Pons (tissue), 1 donor: ENCODE measurements at regions not wholly inside any gene's neighbourhood (a gene's known extent, or its start where the extent isn't known, plus 50 kb on each side); places are given as distances from the start of the nearest gene placed in this dataset.

Experiments used
- DNase-seq: peaks from one replicate; pipeline ENCODE4 v3.0.0-alpha.2; 2016; ENCODE audit warnings: low spot score

DNA sequence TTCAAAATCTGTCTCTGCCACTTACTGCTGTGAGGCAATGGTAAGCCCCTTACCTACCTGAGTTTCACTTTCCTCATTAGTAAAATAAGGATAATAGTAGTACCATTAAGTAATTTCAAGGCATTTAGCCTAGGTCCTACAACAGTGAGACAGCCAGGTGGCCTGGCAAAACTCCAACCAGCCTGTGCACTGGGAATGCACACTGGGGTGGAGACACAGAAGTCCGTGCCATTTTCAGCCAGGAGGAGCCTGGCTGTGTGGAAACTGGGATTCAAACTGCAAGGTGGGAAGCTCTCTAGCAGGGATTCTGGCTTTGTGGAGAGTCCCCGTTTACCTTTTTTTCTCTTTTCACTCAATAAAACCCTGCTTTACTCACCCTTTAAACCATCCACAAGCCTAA lies 630.4 kb downstream of the PRELID2 start:
- DNase-seq: no peak

DNA sequence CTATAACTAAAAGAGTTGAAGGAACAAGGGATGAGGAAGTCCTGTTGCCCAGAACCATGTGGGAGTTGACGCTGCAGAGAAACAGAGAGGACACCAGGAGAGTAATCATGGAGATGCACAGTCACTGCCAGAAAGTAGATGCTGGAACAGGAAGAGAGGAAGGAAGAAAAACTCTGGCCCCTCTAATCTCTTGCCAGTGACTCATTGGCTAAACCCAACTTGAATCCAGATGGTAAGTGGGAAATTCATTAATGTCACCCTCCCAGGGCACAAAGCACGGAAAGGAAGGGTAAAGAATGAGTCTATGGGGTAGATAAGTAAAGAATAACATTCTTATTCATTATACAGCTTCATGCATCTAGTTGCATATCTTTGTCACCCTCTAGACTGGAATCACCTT lies 631.9 kb downstream of the PRELID2 start:
- no peak for DNase-seq

DNA sequence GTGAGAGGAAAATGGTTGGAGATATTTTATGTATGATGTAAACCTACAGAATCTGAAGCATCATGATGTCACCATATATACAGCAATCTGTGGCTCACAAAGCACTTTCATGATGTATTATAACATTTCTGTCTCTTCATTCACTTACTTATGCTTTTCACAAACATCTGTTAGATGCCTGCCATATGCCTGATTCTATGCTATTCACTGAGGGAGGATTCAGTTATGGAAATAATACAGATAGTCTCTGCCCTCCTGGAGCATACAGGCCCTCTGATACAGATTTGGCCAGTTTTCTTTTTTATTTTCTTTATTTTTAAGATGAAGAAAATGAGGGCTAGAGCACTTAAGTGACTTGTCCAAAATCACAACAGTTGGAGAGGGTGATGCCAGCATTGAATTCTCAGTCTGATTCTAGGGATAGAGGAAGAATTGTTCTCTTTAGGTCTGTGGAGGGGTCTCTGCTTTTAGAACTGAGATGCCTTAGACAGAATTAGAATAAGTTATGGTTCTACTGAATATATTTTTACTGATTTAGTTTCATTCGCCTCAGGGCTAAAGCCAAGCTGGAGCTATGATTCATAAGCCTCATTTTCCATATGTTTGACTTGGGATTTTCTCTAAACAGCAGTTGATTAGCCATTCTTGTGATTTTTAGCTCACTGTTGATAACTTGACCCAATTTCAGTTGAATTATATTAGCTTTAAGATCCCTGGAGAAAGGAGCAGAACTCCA lies 636.4 kb downstream of the PRELID2 start:
- no peak for DNase-seq

DNA sequence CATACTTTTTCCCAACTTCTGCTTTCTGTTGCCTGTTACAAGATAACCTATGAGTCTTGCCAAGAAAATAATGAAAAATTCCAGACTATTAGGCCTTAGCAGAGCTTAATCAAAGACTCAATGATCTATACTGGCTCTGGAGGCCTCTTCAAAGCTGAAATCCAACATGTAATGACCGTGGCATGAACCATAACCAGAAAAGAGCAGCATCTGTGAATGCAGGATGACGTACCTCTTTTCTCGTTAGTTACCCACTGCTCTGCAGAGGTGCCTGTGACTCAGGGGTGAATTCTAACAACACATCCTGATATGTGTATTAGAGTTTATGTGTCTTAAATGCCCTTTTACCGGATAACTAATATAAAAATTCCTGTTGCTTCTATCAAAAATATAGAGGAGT lies 645.4 kb downstream of the PRELID2 start:
- DNase-seq: no peak

DNA sequence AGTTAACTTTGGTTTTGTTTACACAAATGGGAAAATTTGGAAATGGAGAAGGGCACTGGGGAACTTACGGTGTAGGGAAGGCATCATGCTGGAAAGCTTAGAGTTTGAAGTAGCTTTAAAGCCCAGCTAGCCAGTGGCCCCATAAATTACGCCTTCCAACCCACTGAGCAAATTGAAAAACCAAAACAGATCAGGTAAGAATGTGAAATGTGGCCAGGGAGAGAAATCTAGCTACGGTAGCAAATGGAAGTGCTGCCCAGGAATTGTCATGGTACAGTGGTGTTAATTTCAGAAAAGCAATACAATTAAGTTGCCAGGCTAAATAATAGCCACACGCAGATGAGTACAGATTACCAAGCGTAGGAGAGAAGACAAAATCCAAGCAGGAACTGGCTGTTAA lies 654.8 kb downstream of the PRELID2 start:
- DNase-seq: no peak

DNA sequence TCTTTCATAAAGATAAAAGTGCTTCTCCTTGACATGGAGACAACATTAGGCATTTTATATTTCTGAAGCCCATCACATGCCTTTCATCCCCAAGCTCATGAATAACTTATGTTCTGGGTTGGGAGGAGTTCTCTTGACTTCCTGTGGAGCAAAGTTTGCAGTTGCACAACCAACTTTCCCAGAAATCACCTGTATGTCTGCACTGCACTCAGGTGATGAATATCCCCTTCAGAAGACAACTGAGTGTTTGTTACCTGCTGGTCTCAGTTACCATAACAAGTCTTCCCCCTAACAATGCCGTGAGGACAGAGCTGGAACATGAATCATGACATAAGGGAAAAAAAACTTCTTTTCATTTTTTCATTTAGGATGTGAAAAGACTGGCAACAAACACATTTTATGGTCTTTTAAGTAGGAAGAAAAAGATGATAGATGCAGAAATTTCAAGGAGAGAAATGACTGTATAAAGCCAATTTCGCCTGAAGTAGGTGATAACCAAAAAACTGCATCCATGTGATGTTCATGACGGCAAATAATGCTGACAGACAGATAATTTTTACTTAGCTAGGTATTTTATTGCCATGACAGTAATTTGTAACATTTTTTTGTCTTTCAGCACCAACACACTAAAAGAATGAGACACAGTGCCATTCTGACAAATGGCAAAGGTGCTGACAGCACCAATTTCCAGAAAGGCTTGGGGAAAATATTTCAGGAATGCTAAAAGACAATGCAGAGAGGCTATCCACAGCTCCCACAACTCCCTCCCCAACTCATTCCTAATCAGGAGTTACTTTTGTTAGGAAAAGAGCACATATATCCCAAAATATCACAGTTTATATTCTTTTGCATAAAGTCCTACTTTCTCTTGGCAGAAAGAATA lies 656.3 kb downstream of the PRELID2 start:
- DNase-seq: no peak

DNA sequence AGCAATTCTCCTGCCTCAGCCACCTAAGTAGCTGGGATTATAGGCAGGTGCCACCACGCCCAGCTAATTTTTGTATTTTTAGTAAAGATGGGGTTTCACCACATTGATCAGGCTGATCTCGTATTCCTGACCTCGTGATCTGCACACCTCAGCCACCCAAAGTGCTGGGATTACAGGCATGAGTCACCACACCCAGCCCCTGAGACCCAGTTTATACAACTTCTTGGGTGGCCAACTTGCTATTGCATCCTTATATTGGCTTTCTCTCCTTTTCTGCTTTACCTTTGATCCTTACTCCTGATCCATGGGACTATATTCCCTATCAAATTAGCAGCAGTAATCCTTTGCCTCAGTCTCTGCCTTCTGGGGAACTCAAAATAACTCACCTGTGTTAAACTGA lies 659.1 kb downstream of the PRELID2 start:
- DNase-seq: no peak

DNA sequence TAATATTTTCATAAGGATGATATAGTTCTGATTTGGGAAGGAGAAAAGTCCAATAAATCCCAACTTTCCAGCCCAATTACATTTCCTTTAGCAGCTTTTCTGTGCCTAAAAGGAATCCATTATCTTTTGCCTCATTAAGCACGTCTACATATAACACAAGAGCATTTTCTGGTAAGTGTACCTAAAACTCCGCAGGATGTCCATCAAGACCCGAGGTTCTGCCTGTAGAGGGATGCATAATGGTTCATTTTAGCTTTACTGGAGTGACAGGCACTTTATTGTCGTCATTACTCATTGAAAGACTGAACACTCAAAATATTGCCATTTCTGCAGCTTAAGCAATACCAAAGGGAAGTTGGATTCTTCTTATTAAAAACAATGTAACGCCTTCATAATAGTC lies 669.0 kb downstream of the PRELID2 start:
- DNase-seq: no peak

DNA sequence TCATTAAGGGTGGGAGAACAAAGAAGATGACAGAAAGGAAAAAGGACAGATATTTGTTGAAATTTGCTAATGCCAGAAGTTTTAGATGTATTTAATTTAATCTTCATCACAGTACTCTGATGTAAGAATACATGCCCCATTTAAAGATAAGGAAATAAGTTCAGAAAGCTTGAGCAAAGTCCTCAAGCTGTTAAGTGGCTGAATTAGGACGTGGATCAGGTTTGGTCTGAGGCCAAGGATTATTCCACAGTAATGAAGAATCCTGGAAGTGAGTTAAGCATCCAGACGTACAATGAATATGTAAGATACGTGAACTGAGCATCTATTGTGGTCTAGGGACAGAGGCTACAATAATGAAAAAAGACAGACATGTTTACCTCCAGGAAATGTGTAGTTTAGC lies 671.3 kb downstream of the PRELID2 start:
- DNase-seq: no peak

DNA sequence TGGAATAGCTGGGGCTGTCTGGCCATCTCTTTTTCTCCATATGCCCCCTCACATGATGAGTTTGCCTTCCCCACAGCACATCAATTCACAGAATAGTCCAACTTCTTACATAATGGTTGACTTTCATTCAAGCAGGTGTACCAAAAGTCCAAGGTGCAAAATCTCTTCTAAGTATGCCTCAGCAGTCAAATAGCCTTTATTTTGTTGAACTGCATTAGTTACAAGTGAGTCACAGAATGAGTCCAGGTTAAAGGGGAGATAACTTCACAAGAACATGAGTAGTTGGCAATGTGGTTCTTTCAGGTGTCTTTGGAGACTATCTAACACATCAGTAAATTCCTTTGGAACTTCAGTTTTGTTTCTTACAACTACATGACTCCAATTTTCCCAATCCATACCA lies 672.5 kb downstream of the PRELID2 start:
- no peak for DNase-seq

DNA sequence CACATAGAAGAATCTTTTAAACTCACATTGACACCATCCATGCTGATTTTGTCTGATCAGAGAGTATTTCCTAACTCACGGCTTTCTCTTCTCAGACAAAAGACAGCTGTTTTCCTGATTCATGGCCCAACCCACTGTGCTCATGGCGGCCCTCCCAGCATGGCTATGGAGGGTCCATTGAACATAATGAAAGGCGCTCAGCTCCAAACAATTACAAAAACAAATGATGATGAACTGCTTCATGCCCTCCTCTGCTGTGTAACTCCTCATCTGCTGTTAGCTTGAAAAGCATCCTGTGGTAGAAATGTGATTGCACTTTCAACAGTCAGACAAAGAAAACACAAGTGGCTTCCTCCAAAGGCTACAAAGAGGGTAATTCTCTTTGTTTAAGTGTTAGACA lies 673.8 kb downstream of the PRELID2 start:
- no peak for DNase-seq

DNA sequence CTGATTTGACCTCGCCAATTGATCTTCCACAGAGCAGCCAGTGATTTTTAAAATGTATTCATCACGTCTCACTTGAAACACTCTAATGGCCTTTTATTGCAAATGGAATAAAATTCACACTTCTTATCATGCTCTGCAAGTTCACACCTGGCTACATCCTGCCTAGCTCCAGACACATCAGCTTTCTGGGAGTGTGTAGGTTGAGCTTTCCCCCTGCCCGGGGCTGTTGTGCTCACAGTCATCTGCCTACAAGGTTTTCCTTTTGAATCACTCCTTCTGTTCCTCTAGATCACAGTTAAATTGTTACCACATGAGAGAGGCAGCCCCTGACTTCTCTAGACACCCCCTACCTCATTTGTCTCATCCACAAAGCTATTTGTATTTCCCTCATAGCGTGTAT lies 674.5 kb downstream of the PRELID2 start:
- no peak for DNase-seq

DNA sequence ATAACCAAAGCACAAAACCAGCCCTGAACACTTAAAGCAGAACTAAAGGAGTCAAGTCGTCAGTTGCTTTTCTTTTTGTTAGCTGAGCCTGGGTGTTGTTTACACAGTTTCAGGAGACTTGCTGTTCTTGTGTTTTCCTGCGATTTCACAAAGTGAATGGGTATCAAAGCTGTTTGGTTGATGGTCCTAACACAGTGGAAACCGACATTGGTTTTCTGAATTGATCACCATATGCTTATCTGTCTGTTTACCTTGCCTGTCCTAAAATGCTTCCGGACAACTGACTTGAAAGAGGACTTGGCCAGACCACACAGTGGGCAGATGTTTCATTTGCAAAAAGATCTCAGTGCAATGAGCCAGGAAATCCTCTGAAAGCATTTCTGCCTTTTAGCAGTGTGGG lies 676.4 kb downstream of the PRELID2 start:
- DNase-seq: no peak

DNA sequence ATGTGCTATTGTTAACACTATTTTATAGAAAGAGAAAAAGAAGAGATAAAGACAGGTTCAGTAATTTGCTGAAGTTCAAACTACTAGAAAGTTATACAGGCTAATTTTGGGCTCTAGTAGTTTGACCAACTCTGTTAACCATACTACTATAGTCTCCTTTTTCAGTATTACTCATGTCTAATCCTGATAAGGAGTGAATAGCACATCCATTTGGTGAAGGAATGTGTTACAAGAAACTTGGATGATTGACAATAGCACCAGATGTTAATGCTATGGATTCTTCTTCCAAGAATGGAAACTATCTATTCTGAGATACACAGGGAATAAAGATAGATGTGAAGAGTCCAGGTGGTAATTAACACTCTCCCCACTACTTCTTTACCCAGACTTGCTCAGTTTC lies 677.3 kb downstream of the PRELID2 start:
- no peak for DNase-seq

DNA sequence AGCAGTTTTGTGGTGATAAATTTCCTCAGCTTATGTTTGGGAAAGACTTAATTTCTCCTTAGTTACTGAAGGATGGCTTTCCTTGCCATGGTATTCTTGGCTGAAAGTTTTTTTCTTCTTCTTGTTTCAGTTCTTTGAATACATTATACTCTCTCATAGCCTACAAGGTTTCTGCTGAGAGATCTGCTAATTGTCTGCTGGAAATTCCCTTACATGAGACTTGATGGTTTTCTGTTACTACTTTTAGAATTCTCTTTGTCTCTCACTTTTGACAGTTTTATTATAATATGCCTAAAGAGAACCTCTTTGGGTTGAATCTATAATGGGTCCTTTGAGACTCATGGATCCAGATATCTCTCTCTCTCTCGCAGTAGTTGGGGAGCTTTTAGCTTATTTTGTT lies 693.6 kb downstream of the PRELID2 start:
- DNase-seq: no peak

DNA sequence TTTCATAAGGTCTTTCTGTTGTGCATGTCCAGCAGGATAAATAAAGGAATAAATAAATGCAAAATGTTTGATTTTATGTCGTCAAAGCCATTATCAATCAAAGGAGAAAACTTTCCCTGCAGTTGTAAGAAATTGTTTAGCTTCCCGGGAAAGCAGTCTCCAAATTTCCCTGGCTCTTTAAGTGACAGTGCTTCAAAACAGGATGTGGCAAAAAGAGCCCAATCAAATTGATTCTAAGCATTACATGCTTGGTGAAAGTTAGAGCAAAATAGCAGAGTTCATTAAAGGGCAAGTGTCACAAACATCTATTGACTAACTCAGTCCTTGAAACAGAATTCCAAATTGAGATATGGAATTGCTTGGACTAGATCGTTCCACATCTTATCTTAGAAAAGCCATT lies 704.1 kb downstream of the PRELID2 start:
- no peak for DNase-seq

DNA sequence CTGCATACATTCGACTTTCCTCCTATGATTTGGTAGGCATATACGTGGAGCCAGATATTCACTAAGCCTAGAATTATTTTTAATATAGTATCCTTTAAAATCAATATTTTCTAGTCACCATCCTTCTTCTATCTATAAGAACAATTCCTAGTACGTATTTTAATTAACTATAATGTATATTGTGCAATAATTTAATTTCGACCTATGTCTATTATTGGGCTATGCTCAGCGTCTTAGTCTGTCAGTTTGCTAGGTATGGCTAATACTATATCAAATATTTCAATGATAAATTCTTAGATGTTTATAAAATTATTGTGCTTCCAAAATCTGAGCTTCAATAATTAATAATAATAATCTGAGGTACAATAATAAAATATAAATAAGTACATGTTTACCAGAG lies 705.3 kb downstream of the PRELID2 start:
- no peak for DNase-seq

DNA sequence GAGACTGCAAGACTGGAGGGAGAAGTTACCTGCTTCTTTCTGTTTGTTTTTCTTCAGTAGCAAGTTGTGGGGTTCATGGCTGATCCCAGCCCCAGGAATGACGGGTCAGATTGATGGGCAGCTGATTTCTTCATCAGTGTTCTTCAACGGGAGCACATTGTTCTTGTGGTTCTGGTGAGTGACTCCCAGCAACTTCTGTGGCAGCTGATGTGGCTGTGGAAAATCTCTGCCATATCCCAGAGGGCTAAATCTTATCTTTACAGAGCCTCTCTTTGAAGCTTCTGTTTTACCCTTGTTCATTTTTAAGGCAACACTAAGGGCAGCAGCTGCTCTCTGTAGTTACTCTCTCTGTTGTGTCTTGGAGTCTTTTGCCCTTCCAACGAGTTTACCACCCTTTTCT lies 710.3 kb downstream of the PRELID2 start:
- DNase-seq: no peak

DNA sequence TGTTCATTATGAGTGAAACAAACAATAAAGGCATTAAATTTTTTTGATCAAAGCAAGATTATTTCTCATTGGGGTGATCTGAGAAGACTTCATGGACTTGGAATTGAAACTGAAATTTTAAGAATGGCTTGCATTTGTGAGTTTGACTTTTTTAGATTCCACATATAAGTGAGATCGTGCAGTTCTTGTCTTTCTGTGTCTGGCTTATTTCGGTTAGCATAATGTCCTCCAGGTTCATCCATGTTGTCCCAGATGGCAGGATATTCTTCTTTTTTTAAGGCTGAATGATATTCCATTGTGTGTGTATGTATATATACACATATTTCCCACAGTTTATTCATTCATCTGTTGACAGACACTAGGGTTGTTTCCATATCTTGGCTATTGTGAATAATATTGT lies 716.5 kb downstream of the PRELID2 start:
- DNase-seq: no peak

DNA sequence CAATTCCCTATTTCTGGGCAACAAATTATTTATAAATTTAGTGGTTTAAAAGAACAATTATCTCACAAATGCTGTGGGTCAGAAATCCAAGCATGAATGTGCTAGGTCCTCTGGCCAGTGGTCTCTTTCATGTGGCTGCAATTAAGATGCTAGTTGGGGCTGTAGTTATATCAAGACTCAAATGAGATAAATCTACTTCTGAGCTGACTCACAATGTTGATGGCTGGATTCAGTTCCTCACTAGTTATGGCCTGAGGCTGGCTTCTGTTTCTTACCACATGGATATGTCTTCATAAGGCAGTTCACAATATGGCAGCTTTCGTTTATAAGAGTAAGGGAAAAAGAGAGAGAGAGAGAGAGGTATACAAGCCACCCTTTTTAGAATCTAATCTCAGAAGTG lies 717.0 kb downstream of the PRELID2 start:
- DNase-seq: no peak

DNA sequence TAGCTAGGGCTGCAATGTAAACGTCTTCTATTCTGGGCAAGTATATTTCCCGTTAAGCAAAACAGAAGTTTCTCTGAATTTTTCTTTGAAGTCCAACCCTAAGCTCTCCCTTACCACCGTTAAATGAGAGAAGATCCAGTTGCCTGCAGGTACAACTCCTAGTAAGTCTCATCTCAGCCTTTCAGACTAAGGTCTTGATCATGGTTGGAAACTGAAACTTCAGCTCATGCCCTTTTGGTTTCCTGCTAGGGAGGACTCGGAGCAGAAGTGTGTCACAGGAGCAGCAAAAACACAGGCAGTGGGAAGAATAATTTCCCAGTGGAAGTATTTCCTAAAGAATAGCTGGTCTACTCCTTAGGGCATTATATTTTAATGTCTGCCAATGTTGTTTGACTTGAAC lies 717.9 kb downstream of the PRELID2 start:
- no peak for DNase-seq

DNA sequence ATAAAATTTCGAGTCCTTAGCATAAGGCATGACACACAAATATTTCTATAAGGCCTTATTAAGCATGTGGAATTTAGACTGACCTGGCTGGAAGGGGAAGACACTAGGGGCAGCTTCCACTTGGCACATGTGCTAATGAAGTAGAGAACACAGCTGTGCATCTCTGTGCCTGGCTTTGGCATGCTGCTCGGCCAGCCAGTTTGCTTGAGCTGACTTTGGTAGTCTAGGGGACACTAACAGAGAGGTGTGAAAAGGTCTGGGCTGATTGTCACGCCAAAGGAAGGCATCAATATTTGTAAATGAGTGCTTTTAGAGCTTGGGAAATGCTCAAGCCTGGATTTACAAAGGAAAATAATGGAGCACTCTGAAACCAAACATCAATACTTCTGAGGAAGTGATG lies 723.7 kb downstream of the PRELID2 start:
- no peak for DNase-seq

DNA sequence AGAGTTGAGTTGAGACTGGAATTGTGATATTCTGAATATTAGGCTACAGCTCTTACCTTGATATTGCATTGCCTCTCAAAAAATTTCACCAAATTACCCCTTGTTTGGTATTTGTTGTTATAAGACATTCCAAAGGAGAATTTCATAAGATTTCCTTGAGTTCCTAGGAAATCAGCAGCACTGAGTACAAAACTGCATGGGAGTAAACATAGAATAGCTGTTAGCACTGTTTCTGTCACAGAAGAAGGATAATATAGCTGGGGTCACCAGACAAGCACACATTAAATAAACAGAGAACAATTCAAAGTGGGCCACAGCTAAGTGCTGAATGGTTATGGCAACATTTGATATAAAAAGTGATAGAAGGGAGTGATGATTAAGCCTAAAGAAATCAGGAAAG lies 724.3 kb downstream of the PRELID2 start:
- no peak for DNase-seq

DNA sequence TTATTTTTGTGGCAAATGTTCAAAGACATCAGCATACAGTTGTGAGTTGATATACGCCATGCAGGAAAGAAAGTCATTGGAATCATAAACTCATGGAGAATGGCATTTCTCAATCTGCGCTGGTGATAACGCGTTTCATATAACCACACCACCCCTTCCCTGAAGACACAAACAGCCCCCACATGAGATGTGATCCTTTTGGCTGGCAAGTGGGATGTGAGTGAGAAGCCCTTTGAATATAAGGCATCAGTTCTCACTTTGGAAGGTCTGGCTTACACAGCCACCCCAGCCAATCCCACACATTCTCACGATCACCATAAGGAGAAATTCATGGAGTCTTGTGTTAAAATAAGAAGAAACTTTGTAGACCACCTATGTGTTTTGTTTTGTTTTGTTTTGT lies 725.0 kb downstream of the PRELID2 start:
- DNase-seq: no peak
